ENCODE measurements at regions not wholly inside any gene's neighbourhood (a gene's known extent, or its start where the extent isn't known, plus 50 kb on each side); places are given as distances from the start of the nearest gene placed in this dataset. TPM values are rescaled to one million over a fixed set of nuclear protein-coding genes. Genes with fewer than 3 reads are reported as not detected.

DNA sequence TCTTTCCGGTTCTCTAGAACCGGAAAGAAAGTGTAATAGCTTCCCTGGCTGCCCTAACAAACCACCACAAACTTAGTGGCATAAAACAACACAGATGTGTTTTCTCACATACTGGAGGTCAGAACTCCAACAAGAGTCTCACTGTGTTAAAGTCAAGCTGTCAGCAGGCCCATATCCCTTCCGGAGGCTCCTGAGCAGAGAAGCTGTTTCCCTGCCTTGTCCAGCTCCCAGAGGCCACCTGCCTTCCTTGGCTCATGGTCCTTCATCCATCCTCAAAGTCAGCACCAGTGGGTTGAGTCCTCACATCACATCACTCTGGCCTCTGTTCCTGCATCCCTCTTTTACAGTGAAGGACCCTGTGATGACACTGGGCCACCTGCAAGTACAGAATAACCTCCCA, 49.8 kb upstream of the HMX1 start:
- Histone ChIP-seq H3K9me3 (ENCODE audit: control insufficient read depth in 4 of 4, insufficient read depth in 3 of 4, low read length in 3 of 4) (peaks cover 0 to 9% (median 4%) of the 10 kb centered on the region in 4 donors), H3K27me3 (ENCODE audit: control insufficient read depth in 3 of 3, insufficient read depth in 3 of 3, low read length in 2 of 3) (peaks cover 0 to 10% (median 2%) of the 10 kb centered on the region in 3 donors), H3K36me3 (ENCODE audit: control insufficient read depth in 4 of 4, insufficient read depth in 4 of 4, low read length in 4 of 4) (no peaks in the 10 kb centered on the region), H3K4me3 (no peak overlapping the region), H3K9ac (ENCODE audit: insufficient read depth in 1 of 2, low read length in 2 of 2) (no peak overlapping the region), H3K4me1 (ENCODE audit: control insufficient read depth in 5 of 5, insufficient read depth in 5 of 5, low read length in 5 of 5) (no peaks in the 10 kb centered on the region), H3K27ac (ENCODE audit: low read depth in 1 of 2, low read length in 1 of 2) (no peak overlapping the region)
- DNase-seq = no peak
- TF ChIP-seq, protein P1, sequence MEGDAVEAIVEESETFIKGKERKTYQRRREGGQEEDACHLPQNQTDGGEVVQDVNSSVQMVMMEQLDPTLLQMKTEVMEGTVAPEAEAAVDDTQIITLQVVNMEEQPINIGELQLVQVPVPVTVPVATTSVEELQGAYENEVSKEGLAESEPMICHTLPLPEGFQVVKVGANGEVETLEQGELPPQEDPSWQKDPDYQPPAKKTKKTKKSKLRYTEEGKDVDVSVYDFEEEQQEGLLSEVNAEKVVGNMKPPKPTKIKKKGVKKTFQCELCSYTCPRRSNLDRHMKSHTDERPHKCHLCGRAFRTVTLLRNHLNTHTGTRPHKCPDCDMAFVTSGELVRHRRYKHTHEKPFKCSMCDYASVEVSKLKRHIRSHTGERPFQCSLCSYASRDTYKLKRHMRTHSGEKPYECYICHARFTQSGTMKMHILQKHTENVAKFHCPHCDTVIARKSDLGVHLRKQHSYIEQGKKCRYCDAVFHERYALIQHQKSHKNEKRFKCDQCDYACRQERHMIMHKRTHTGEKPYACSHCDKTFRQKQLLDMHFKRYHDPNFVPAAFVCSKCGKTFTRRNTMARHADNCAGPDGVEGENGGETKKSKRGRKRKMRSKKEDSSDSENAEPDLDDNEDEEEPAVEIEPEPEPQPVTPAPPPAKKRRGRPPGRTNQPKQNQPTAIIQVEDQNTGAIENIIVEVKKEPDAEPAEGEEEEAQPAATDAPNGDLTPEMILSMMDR (IDR thresholded peaks at IDR 0.05; ENCODE audit: control extremely low read depth, extremely low read depth) = no peak
- ATAC-seq (ENCODE audit: insufficient read depth, low FRiP score) = no peak
- WGBS, 2 donors = 76 to 88% methylated on average over 3 of the region's 3 CpGs

Small RNA genes in the stretch of these regions (small RNA-seq; reads per million reads assigned to genes)
- gene SNRPCP16 (ENCODE audit: low replicate concordance) = not detected
